ENCODE measurements at regions not wholly inside any gene's neighbourhood (a gene's known extent, or its start where the extent isn't known, plus 50 kb on each side); places are given as distances from the start of the nearest gene placed in this dataset.

GRCh38 chr11:111069066-111069465 is 176.5 kb upstream of the POU2AF2 start:
- TF ChIP-seq NFIC (IDR thresholded peaks at IDR 0.05) (no peak), REST (IDR thresholded peaks at IDR 0.05; ENCODE audit: low read depth) (no peak), CREB1 (IDR thresholded peaks at IDR 0.05; ENCODE audit: low read depth) (no peak), EGR1 (IDR thresholded peaks at IDR 0.05) (no peak), CEBPB (IDR thresholded peaks at IDR 0.05) (no peak), ZBTB7A (IDR thresholded peaks at IDR 0.05; ENCODE audit: low read depth) (no peak), TEAD4 (IDR thresholded peaks at IDR 0.05) (no peak), YY1 (IDR thresholded peaks at IDR 0.05; ENCODE audit: low read depth) (no peak), TCF12 (IDR thresholded peaks at IDR 0.05; ENCODE audit: low read depth) (no peak)
- TF ChIP-seq, protein P1, sequence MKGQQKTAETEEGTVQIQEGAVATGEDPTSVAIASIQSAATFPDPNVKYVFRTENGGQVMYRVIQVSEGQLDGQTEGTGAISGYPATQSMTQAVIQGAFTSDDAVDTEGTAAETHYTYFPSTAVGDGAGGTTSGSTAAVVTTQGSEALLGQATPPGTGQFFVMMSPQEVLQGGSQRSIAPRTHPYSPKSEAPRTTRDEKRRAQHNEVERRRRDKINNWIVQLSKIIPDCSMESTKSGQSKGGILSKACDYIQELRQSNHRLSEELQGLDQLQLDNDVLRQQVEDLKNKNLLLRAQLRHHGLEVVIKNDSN (IDR thresholded peaks at IDR 0.05) = no peak

DNA sequence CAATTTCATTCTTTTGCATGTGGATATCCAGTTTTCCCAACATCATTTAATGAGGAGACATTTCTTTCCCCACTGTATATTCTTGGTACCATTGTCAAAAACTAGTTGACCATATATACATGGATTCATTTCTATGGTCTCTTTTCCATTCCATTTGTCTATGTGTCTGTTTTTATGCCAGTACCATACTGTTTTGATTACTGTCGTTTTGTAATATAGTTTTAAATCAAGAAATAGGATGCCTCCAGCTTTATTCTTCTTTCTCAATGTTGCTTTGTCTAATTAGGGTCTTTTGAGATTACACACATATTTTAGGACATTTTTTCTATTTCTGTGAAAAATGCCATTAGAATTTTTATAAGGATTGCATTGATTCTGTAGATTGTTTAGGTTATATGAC is 177.5 kb upstream of the POU2AF2 start:
- TF ChIP-seq YY1 (IDR thresholded peaks at IDR 0.05; ENCODE audit: low read depth) (no peak), REST (IDR thresholded peaks at IDR 0.05; ENCODE audit: low read depth) (no peak), TAF1 (IDR thresholded peaks at IDR 0.05; ENCODE audit: low read depth) (no peak), FOXM1 (IDR thresholded peaks at IDR 0.05; ENCODE audit: borderline replicate concordance, low read depth) (no peak), RAD21 (IDR thresholded peaks at IDR 0.05; ENCODE audit: low read depth) (no peak), NFIC (IDR thresholded peaks at IDR 0.05) (no peak), TCF12 (IDR thresholded peaks at IDR 0.05; ENCODE audit: low read depth) (no peak), CEBPB (IDR thresholded peaks at IDR 0.05) (no peak), EGR1 (IDR thresholded peaks at IDR 0.05) (no peak), MAX (IDR thresholded peaks at IDR 0.05) (no peak), TEAD4 (IDR thresholded peaks at IDR 0.05) (no peak), CREB1 (IDR thresholded peaks at IDR 0.05; ENCODE audit: low read depth) (no peak), ZBTB7A (IDR thresholded peaks at IDR 0.05; ENCODE audit: low read depth) (no peak), EP300 (IDR thresholded peaks at IDR 0.05; ENCODE audit: borderline replicate concordance) (no peak)
- TF ChIP-seq, protein P1 (IDR thresholded peaks at IDR 0.05) = no peak

DNA sequence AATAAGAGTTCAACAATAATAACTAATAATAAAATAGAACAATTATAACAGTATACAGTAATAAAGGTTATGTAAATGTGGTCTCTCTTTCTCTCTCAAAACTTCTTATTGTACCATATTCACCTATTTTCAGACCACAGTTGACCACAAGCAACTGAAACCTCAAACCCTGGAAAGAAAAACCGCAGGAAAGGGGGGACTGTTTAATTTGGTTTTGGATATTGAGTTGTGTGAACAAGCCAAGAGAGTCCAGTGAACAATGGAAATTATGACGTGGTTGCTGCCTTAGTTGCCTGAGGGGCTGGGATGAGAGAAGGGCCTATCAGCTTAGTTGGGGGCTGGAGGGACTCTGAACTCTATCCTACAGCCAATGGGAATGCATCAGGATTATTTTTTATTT is 178.7 kb upstream of the POU2AF2 start:
- TF ChIP-seq MAX (IDR thresholded peaks at IDR 0.05) = no peak
- no peak for TF ChIP-seq TAF1 (IDR thresholded peaks at IDR 0.05; ENCODE audit: low read depth)
- no peak for TF ChIP-seq TEAD4 (IDR thresholded peaks at IDR 0.05)
- no peak for TF ChIP-seq RAD21 (IDR thresholded peaks at IDR 0.05; ENCODE audit: low read depth)
- TF ChIP-seq CREB1 (IDR thresholded peaks at IDR 0.05; ENCODE audit: low read depth) = no peak
- TF ChIP-seq TCF12 (IDR thresholded peaks at IDR 0.05; ENCODE audit: low read depth) = no peak
- no peak for TF ChIP-seq ZBTB7A (IDR thresholded peaks at IDR 0.05; ENCODE audit: low read depth)
- TF ChIP-seq REST (IDR thresholded peaks at IDR 0.05; ENCODE audit: low read depth) = no peak
- TF ChIP-seq, protein P1 (IDR thresholded peaks at IDR 0.05) = no peak
- no peak for TF ChIP-seq FOXM1 (IDR thresholded peaks at IDR 0.05; ENCODE audit: borderline replicate concordance, low read depth)

DNA sequence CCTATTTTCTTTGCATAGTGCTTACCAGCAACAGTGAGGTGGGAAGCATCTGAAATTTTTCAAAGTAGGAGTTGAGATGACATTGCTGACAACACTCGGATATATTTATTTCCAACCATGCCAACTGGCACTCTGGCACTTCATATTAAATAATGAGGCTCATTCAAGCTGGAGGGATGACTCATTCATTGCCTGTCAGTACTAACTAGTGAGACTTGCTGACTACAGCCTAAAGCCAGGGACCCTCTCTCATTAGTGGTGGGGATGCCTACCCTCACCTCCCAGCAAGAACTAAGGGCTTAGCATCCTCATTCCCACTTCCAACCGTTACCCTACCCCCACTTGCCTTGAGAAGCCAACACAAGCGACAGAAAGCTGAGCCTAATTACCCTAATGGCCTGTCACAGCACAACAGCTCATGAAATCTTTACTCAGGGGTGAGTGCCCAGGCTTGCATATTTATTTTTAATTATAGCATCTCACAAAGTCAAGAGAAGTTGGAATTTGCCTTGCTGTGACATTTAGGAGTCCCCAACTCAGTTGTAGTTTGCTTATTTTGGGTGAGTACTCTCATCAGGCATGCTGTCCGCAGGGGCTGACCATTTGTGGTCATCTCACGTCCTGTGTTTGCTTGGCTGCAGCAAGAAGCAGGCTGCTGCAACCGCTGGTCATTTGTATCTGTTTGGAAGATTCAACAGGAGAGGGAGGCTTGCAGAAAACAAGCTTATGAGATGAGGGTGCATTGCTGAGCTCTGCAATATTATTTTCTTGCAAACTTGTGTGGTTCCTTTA is 181.6 kb upstream of the POU2AF2 start:
- no peak for TF ChIP-seq TAF1 (IDR thresholded peaks at IDR 0.05; ENCODE audit: low read depth)
- TF ChIP-seq FOXM1 (IDR thresholded peaks at IDR 0.05; ENCODE audit: borderline replicate concordance, low read depth) = no peak
- no peak for TF ChIP-seq MAX (IDR thresholded peaks at IDR 0.05)
- TF ChIP-seq EGR1 (IDR thresholded peaks at IDR 0.05) = no peak
- TF ChIP-seq NFIC (IDR thresholded peaks at IDR 0.05) = no peak
- TF ChIP-seq EP300 (IDR thresholded peaks at IDR 0.05; ENCODE audit: borderline replicate concordance) = no peak
- TF ChIP-seq, protein P1 (IDR thresholded peaks at IDR 0.05) = no peak
- TF ChIP-seq CEBPB (IDR thresholded peaks at IDR 0.05) = no peak
- TF ChIP-seq YY1 (IDR thresholded peaks at IDR 0.05; ENCODE audit: low read depth) = no peak
- no peak for TF ChIP-seq CREB1 (IDR thresholded peaks at IDR 0.05; ENCODE audit: low read depth)
- TF ChIP-seq TCF12 (IDR thresholded peaks at IDR 0.05; ENCODE audit: low read depth) = no peak
- TF ChIP-seq ZBTB7A (IDR thresholded peaks at IDR 0.05; ENCODE audit: low read depth) = no peak

All from Ishikawa (cell line).